ENCODE measurements at regions not wholly inside any gene's neighbourhood (a gene's known extent, or its start where the extent isn't known, plus 50 kb on each side); places are given as distances from the start of the nearest gene placed in this dataset.

GRCh38 chr5:109936996-109937395, 247.3 kb downstream of the MAN2A1 start:
- no peak for TF ChIP-seq POLR2A (IDR thresholded peaks at IDR 0.05; ENCODE audit: low read length)
- TF ChIP-seq GATA1 (IDR thresholded peaks at IDR 0.05; ENCODE audit: low read depth, low read length) = no peak
